Middle frontal gyrus (tissue), 1 donor: ENCODE measurements at regions not wholly inside any gene's neighbourhood (a gene's known extent, or its start where the extent isn't known, plus 50 kb on each side); places are given as distances from the start of the nearest gene placed in this dataset.
A peak's percentile ranks its signal among the peaks of the same experiment; 100 is the strongest.

Experiments
- DNase-seq: peaks from one replicate; pipeline ENCODE4 v3.0.0-alpha.2; 2015; ENCODE audit warnings: low spot score; ENCODE audit errors: extremely low spot score

GRCh38 chr2:172323861-172324597, 103.4 kb upstream of the ITGA6 start:
- DNase-seq = no peak

- no peak for DNase-seq
These were observed 101.2 kb upstream of the ITGA6 start for GRCh38 chr2:172326211-172326509.

GRCh38 chr2:172328103-172328841, 99.1 kb upstream of the ITGA6 start:
- DNase-seq = no peak

GRCh38 chr2:172329416-172329773, 98.0 kb upstream of the ITGA6 start:
- DNase-seq = no peak

- DNase-seq = no peak
These were observed 97.4 kb upstream of the ITGA6 start for GRCh38 chr2:172329774-172330671.

- DNase-seq = no peak
These were observed 94.9 kb upstream of the ITGA6 start for GRCh38 chr2:172332507-172332906.

- DNase-seq = no peak
These were observed 94.0 kb upstream of the ITGA6 start for GRCh38 chr2:172333235-172333977.

GRCh38 chr2:172333978-172334330, 93.4 kb upstream of the ITGA6 start:
- DNase-seq = no peak

- no peak for DNase-seq
These were observed 92.4 kb upstream of the ITGA6 start for GRCh38 chr2:172334988-172335387.

GRCh38 chr2:172335736-172336135, 91.7 kb upstream of the ITGA6 start:
- DNase-seq = no peak

- no peak for DNase-seq
These were observed 90.7 kb upstream of the ITGA6 start for GRCh38 chr2:172336681-172337080.

- no peak for DNase-seq
These were observed 87.9 kb upstream of the ITGA6 start for GRCh38 chr2:172339371-172340010.

- no peak for DNase-seq
These were observed 87.0 kb upstream of the ITGA6 start for GRCh38 chr2:172340394-172340793.

- no peak for DNase-seq
These were observed 85.3 kb upstream of the ITGA6 start for GRCh38 chr2:172342078-172342477.

- DNase-seq = no peak
These were observed 84.8 kb upstream of the ITGA6 start for GRCh38 chr2:172342611-172343010.

GRCh38 chr2:172344159-172344558, 83.2 kb upstream of the ITGA6 start:
- no peak for DNase-seq

GRCh38 chr2:172345956-172346555, 81.3 kb upstream of the ITGA6 start:
- no peak for DNase-seq

GRCh38 chr2:172348555-172349288, 78.7 kb upstream of the ITGA6 start:
- DNase-seq = no peak

- peak; percentile 43 for DNase-seq
These were observed 76.4 kb upstream of the ITGA6 start for GRCh38 chr2:172350839-172351479.
